ENCODE measurements at regions not wholly inside any gene's neighbourhood (a gene's known extent, or its start where the extent isn't known, plus 50 kb on each side); places are given as distances from the start of the nearest gene placed in this dataset.

DNA sequence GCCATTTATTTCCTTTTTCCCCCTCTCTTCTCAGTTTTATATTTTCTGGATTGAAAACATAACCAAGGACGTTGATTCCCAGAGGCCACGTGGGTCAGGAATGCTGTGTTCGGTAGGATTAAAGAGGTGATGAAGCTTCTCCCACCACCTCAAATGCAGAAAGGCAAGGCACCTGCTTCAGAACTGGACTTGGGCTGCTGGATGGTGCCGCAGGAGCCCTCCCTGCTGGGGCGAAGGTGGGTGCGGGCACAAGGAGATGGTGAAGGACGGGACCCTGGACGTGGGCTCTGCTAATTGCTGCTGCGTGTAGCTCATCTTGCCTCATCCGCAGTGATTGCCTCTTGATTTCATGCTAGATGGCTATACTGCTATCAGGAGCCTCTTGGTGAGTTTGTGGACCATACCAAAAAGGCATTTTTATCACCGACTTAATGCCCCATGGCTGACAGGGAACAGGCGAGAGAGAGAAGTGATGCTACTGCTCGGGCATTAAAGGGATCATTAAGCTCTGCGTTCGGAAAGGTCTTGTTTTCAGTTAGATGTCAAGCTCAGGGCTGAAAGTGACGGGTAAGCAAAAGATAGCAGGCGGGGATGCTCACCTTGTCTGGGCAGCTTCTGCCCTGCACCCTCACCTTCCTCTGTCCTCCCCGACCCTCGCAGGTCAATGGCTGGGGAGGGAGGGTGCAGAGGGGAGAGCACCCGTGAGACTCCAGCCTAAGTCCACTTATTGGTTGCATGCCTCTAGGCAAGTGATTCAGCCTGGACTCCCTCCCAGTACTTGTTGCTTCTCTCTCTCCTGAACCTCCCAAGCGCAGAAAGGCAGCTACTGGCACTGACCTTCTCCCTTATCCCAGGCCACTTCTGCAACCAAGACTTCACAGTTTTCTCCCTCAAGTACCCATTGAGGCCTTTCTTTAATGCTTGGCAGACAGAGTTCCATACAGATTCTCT is 71.6 kb upstream of the FSTL4 start:
- Histone ChIP-seq H3K27ac (no peak overlapping the region), H3K4me3 (no peak overlapping the region), H3K9ac (ENCODE audit: insufficient read length) (no peak overlapping the region), H3K36me3 (ENCODE audit: insufficient read depth, low read length) (no peaks in the 10 kb centered on the region), H3K9me3 (ENCODE audit: low read depth, low read length) (no peaks in the 10 kb centered on the region)
- no peak for TF ChIP-seq FOXP2 (optimal IDR thresholded peaks at IDR 0.05; ENCODE audit: control extremely low read depth, extremely low read length, insufficient read depth)
- DNase-seq (ENCODE audit: low read depth, low spot score): no peak

DNA sequence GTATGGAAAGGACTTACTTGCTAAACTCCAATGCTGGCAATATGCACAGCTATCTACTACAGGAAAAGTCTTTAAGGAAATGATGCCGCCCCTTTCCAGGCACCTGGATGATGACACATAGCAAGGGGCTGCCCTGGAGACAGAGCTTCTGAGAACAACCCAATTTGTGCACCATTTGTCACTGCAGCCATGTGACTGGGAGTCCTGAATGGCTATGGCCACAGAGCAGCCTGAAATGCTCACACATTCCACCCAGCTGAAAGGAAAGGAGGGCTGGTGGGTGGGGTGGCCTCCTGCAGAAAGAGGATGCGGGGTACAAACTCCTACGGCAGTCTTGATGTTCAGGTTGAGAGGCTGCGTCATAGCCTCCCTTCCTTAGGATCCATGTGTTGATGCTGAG is 70.1 kb upstream of the FSTL4 start:
- Histone ChIP-seq H3K9ac (ENCODE audit: insufficient read length) (no peak overlapping the region), H3K9me3 (ENCODE audit: low read depth, low read length) (no peaks in the 10 kb centered on the region), H3K36me3 (ENCODE audit: insufficient read depth, low read length) (no peaks in the 10 kb centered on the region), H3K27ac (no peak overlapping the region), H3K4me3 (no peak overlapping the region)
- TF ChIP-seq POLR2AphosphoS5 (IDR thresholded peaks at IDR 0.05; ENCODE audit: borderline replicate concordance, low read depth, low read length) (no peak), EZH2 (IDR thresholded peaks at IDR 0.05) (no peak), FOXP2 (optimal IDR thresholded peaks at IDR 0.05; ENCODE audit: control extremely low read depth, extremely low read length, insufficient read depth) (no peak)
- DNase-seq (ENCODE audit: low read depth, low spot score): no peak

DNA sequence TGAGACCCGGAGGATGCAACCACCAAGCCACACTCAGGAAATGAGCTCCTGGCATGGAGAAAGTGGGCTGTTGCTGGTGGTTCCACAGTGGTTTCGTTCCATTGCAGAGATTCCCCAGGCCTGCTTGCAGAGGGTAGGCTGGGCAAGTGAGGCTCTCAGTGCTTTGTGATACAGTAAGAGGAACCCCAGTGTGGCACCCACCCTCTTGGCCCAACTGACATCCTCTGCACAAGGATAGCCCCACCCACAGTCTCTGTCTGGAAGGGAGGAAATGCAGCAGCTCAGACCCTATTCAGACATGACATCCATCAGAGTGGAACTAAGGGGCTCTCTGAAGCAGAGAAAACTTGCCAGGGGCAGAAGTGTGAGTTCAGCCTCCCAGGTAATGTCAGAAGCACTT is 69.6 kb upstream of the FSTL4 start:
- Histone ChIP-seq H3K36me3 (ENCODE audit: insufficient read depth, low read length) (no peaks in the 10 kb centered on the region), H3K4me3 (no peak overlapping the region), H3K9ac (ENCODE audit: insufficient read length) (no peak overlapping the region), H3K27ac (no peak overlapping the region), H3K9me3 (ENCODE audit: low read depth, low read length) (no peaks in the 10 kb centered on the region)
- TF ChIP-seq POLR2AphosphoS5 (IDR thresholded peaks at IDR 0.05; ENCODE audit: borderline replicate concordance, low read depth, low read length) (no peak), EZH2 (IDR thresholded peaks at IDR 0.05) (no peak), FOXP2 (optimal IDR thresholded peaks at IDR 0.05; ENCODE audit: control extremely low read depth, extremely low read length, insufficient read depth) (no peak)
- no peak for DNase-seq (ENCODE audit: low read depth, low spot score)

DNA sequence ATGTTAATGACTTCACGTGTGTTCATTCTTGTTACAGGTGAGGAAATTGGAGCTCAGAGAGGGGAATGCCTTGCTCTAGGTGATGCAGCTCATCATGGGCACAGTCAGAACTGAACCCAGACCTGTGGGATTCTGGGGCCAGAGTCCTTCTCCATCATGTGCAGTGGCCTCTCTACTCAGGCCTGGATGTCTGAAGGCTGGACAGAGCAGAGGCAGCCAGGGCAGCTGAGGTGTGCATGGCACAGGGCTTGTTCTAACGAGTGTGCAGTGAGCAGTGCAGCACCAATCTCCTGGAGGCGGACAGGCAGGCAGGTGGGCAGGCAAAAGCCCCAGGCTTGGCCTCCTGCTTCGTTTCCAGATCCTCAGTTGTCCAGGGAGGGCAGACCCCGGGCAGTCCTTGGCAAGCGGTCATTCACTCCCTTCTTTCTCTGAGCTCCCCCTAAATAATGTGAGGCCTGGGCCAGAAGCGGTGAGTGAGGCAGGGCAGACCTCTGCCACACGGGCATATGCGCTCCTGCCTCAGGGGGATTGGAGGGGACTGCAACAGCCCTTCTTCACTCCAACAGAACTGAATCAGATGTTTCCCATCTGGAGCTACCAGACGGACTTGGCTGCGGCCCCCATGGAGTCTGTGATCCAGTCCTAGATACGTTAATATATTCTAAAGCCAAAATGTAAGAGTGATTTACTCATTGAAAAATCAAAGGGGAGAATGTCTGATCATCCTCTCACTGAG is 68.7 kb upstream of the FSTL4 start:
- Histone ChIP-seq H3K4me3 (no peak overlapping the region), H3K9ac (ENCODE audit: insufficient read length) (no peak overlapping the region), H3K36me3 (ENCODE audit: insufficient read depth, low read length) (no peaks in the 10 kb centered on the region), H3K27ac (no peak overlapping the region), H3K9me3 (ENCODE audit: low read depth, low read length) (no peaks in the 10 kb centered on the region)
- DNase-seq (ENCODE audit: low read depth, low spot score): no peak
- TF ChIP-seq EZH2 (IDR thresholded peaks at IDR 0.05) (no peak), FOXP2 (optimal IDR thresholded peaks at IDR 0.05; ENCODE audit: control extremely low read depth, extremely low read length, insufficient read depth) (no peak), POLR2AphosphoS5 (IDR thresholded peaks at IDR 0.05; ENCODE audit: borderline replicate concordance, low read depth, low read length) (no peak)

DNA sequence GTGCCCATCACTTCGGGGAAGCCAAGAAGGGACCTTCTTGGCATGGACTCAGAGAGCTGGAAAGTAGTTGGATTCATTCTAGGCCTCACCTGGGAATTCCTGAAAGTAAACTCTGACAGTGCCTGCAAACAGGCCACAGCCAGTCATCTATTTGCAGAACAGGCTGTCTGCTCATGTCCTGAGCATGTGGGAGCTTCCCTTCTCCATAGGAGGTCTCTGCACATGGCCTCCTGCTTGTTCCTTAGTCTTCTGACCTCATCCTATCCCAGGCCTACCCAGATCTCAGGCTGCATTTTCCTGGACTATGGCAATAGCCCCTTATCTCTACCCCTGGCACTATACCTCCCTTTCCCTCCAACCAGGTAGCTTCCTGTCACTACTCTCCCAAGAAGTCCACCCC is 67.2 kb upstream of the FSTL4 start:
- Histone ChIP-seq H3K9me3 (ENCODE audit: low read depth, low read length) (no peaks in the 10 kb centered on the region), H3K36me3 (ENCODE audit: insufficient read depth, low read length) (no peaks in the 10 kb centered on the region), H3K4me3 (no peak overlapping the region), H3K9ac (ENCODE audit: insufficient read length) (no peak overlapping the region), H3K27ac (no peak overlapping the region)
- DNase-seq (ENCODE audit: low read depth, low spot score): no peak
- TF ChIP-seq EZH2 (IDR thresholded peaks at IDR 0.05) (no peak), FOXP2 (optimal IDR thresholded peaks at IDR 0.05; ENCODE audit: control extremely low read depth, extremely low read length, insufficient read depth) (no peak), POLR2AphosphoS5 (IDR thresholded peaks at IDR 0.05; ENCODE audit: borderline replicate concordance, low read depth, low read length) (no peak)

DNA sequence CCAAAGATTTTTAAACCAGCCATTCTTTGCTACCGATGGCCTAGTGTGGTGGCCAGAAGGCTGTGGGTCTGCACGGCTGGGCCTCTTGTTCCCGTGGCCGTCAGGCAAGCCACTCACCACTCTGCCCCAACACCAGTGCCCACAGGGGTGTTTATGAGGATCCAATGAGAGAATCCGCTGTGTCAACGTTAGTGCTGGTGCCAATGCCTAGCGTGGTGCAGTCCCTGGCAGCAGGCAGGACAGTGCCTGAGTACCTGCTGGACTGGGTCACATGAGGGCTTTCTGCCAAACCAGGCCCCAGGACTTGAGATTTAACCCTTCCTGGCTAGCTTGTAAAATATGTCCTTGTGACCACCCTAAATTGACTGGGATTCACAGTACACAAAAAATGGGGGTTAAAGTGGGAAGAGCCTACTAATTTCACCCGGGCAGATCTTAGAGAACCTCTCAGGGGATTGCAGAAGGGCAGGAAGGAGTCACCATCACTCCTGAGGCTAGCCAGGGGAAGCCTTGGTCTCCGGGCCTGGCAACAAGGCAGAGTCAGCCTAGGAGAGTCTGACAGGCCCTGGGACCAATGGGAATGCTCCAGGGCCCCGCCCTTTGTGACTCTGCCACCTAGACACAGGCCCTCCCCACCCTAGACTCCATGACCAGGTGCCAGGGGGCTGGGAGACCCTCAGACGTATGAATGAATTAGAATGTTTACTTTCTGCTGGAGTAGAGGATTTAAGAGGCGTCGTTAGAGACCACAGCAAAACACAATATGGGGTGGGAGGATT is 63.2 kb upstream of the FSTL4 start:
- Histone ChIP-seq H3K36me3 (ENCODE audit: insufficient read depth, low read length) (no peaks in the 10 kb centered on the region), H3K27ac (no peak overlapping the region), H3K9me3 (ENCODE audit: low read depth, low read length) (no peaks in the 10 kb centered on the region), H3K9ac (ENCODE audit: insufficient read length) (no peak overlapping the region), H3K4me3 (no peak overlapping the region)
- no peak for TF ChIP-seq POLR2AphosphoS5 (IDR thresholded peaks at IDR 0.05; ENCODE audit: borderline replicate concordance, low read depth, low read length)
- no peak for TF ChIP-seq FOXP2 (optimal IDR thresholded peaks at IDR 0.05; ENCODE audit: control extremely low read depth, extremely low read length, insufficient read depth)
- no peak for TF ChIP-seq EZH2 (IDR thresholded peaks at IDR 0.05)
- no peak for DNase-seq (ENCODE audit: low read depth, low spot score)

DNA sequence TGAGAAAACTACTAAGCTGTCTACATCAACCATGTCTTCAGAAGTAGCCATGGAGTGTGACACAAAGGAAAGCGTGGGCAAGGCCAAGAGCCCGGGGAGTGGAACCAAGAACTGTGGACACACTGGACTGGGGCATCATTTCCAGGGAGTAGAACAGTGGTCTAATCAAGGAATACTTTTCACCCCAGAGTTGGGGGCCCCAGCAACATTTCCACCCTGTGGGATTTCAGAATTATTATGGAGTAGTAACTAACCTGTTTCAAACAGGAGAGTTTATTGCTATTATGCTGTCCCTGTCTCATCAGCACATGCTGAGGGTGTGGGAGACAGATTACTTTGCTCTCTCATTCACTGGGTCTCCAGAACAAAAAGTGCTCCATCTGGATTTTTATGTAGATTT is 58.0 kb upstream of the FSTL4 start:
- Histone ChIP-seq H3K4me3 (no peak overlapping the region), H3K36me3 (ENCODE audit: insufficient read depth, low read length) (no peaks in the 10 kb centered on the region), H3K9me3 (ENCODE audit: low read depth, low read length) (no peaks in the 10 kb centered on the region), H3K27ac (no peak overlapping the region), H3K9ac (ENCODE audit: insufficient read length) (no peak overlapping the region)
- TF ChIP-seq FOXP2 (optimal IDR thresholded peaks at IDR 0.05; ENCODE audit: control extremely low read depth, extremely low read length, insufficient read depth) (no peak), EZH2 (IDR thresholded peaks at IDR 0.05) (no peak), POLR2AphosphoS5 (IDR thresholded peaks at IDR 0.05; ENCODE audit: borderline replicate concordance, low read depth, low read length) (no peak)
- DNase-seq (ENCODE audit: low read depth, low spot score): no peak

DNA sequence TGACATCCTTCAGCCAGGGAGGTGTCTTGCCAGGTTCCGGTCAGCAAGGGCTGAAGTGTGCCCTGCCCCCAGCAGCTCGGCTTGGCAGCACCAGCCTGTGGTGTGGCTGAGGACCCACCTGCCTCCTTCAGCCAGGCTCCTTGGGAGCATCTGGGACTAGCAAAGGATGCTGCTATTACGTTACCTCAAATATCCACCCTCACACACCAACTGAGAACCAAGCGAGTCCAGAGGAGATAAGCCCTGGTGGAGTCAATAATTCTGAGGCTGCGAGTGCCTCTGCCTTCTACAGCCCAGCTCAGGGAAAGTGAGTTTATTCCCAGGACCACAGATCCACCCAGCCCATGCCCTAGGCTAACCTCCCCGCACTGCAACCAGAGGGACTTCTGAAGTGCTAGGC is 57.1 kb upstream of the FSTL4 start:
- H3K36me3 ChIP-seq (ENCODE audit: insufficient read depth, low read length): no peaks in the 10 kb centered on the region
- H3K4me3 ChIP-seq: no peak overlapping the region
- DNase-seq (ENCODE audit: low read depth, low spot score): no peak
- H3K9me3 ChIP-seq (ENCODE audit: low read depth, low read length): no peaks in the 10 kb centered on the region
- no peak for TF ChIP-seq FOXP2 (optimal IDR thresholded peaks at IDR 0.05; ENCODE audit: control extremely low read depth, extremely low read length, insufficient read depth)
- no peak for TF ChIP-seq EZH2 (IDR thresholded peaks at IDR 0.05)
- no peak for TF ChIP-seq POLR2AphosphoS5 (IDR thresholded peaks at IDR 0.05; ENCODE audit: borderline replicate concordance, low read depth, low read length)
- H3K27ac ChIP-seq: no peak overlapping the region
- no peak overlapping the region for H3K9ac ChIP-seq (ENCODE audit: insufficient read length)
